IMR-90 (cell line): ENCODE measurements at regions not wholly inside any gene's neighbourhood (a gene's known extent, or its start where the extent isn't known, plus 50 kb on each side); places are given as distances from the start of the nearest gene placed in this dataset.

Source experiments
- CEBPB ChIP-seq: IDR thresholded peaks from 2 replicates; pipeline ENCODE4 v1.6.1; 2012; ENCODE audit warnings: low read depth, low read length, improper control_type of control experiment
- CTCF ChIP-seq: conservative IDR thresholded peaks from 2 replicates; pipeline ENCODE4 v1.5.1; 2012; ENCODE audit warnings: mild to moderate bottlenecking, low read depth, low read length, improper control_type of control experiment
- MXI1 ChIP-seq: IDR thresholded peaks from 2 replicates; pipeline ENCODE4 v1.6.1; 2012; ENCODE audit warnings: low read depth, mild to moderate bottlenecking, low read length, moderate library complexity, borderline replicate concordance
- POLR2A ChIP-seq: IDR thresholded peaks from 2 replicates; pipeline ENCODE4 v1.6.1; 2012; ENCODE audit warnings: mild to moderate bottlenecking, low read depth, low read length

- TF ChIP-seq MXI1: no peak
- TF ChIP-seq CEBPB: no peak
- no peak for TF ChIP-seq CTCF
- TF ChIP-seq POLR2A: no peak
These were observed 261.2 kb upstream of the NEBL start for GRCh38 chr10:21158301-21158700.
